ENCODE measurements at regions not wholly inside any gene's neighbourhood (a gene's known extent, or its start where the extent isn't known, plus 50 kb on each side); places are given as distances from the start of the nearest gene placed in this dataset.

- Mint-ChIP-seq H3K27ac (no peak overlapping the region), H3K36me3 (ENCODE audit: insufficient read depth in 1 of 3, low read depth in 3 of 3) (peaks cover 0 to 2% (median 0%) of the 10 kb centered on the region in 3 experiments; a peak in 2 of 7 replicates), H3K9me3 (peaks cover 2 to 3% of the 10 kb centered on the region in 2 experiments; a peak in 1 of 5 replicates), H3K27me3 (ENCODE audit: low read depth) (peaks cover 7% of the 10 kb centered on the region; the same call in 1 of the 2 replicates), H3K4me3 (no peak overlapping the region), H3K4me1 (peaks cover 3 to 12% of the 10 kb centered on the region in 2 experiments)
- Histone ChIP-seq H3T11ph (ENCODE audit: low read length) (no peak overlapping the region), H3K56ac (ENCODE audit: insufficient read length, low read depth, low read length) (no peak overlapping the region), H3K4me1 (ENCODE audit: insufficient read depth, low read length) (no peaks in the 10 kb centered on the region; the same call in 1 of the 2 replicates), H3K4ac (ENCODE audit: low read depth, low read length) (no peak overlapping the region), H2BK12ac (ENCODE audit: insufficient read length, low read depth, low read length) (no peak overlapping the region), H3K4me2 (ENCODE audit: insufficient read depth, insufficient read length, low read length) (no peak overlapping the region), H4K5ac (ENCODE audit: insufficient read length, low read depth, low read length) (no peak overlapping the region), H4K20me1 (ENCODE audit: control insufficient read depth, insufficient read depth, insufficient read length) (no peaks in the 10 kb centered on the region), H2BK20ac (ENCODE audit: low read depth, low read length, poor library complexity, severe bottlenecking) (no peak overlapping the region), H4K8ac (replicated peaks; ENCODE audit: insufficient read length, low read depth, low read length) (no peak overlapping the region), H3K79me1 (ENCODE audit: insufficient read depth, low read depth, low read length, poor library complexity, severe bottlenecking) (no peaks in the 10 kb centered on the region), H3K18ac (ENCODE audit: insufficient read length, low read depth, low read length) (no peak overlapping the region), H3K9ac (ENCODE audit: extremely low read depth, insufficient read length, low read length) (no peak overlapping the region), H3K9me3 (ENCODE audit: control insufficient read depth, low read depth, low read length) (no peaks in the 10 kb centered on the region), H2AK5ac (ENCODE audit: insufficient read length, low read length) (no peak overlapping the region), H3K23me2 (ENCODE audit: insufficient read length, low read depth, low read length, poor library complexity, severe bottlenecking) (no peaks in the 10 kb centered on the region), H3K27ac (ENCODE audit: insufficient read length, low read depth, low read length) (no peak overlapping the region), H2BK120ac (ENCODE audit: low read depth, low read length, poor library complexity, severe bottlenecking) (no peak overlapping the region), H4K91ac (ENCODE audit: insufficient read length, low read depth, low read length) (no peak overlapping the region), H3K23ac (ENCODE audit: insufficient read length, low read depth, low read length) (no peak overlapping the region), H2AFZ (ENCODE audit: low read length) (no peak overlapping the region), H2BK5ac (ENCODE audit: insufficient read length, low read length) (no peak overlapping the region), H2BK15ac (ENCODE audit: low read depth, low read length) (no peak overlapping the region), H3K14ac (ENCODE audit: insufficient read depth, low read length) (no peak overlapping the region), H3K79me2 (ENCODE audit: insufficient read depth, low read length) (no peaks in the 10 kb centered on the region), H3K27me3 (ENCODE audit: insufficient read depth, low read length) (no peaks in the 10 kb centered on the region)
- TF ChIP-seq CTCF (conservative IDR thresholded peaks at IDR 0.05) = no peak
- DNase-seq = no peak
- no CpG with 5 or more reads among the region's 4 CpGs for WGBS (ENCODE audit: extremely low coverage, insufficient read length, low lambda C conversion rate)
These were observed 68.1 kb upstream of the DTNBP1 start for GRCh38 chr6:15730922-15731321.
